ENCODE measurements at regions not wholly inside any gene's neighbourhood (a gene's known extent, or its start where the extent isn't known, plus 50 kb on each side); places are given as distances from the start of the nearest gene placed in this dataset.

DNA sequence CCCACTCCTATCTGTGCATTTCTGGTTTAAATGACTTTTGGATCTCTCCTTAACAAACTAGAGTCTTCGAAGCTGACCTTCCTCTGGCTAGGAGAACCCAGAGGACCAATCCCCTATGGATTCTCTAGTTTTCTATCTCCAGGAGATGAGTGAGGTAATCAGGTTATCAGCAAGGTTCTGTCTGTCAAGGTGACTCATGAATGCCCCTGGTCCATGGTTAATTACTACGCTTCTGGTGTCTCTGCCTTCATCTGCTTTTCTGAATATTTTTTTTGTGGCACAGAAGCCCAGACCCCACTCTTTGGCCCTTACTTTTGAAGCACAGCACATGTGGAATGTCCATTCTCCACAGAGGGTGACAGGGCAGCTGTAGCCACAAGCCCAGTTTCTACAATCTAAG, 897.9 kb upstream of the KLHL29 start:
- no peak overlapping the region for H2AFZ ChIP-seq (replicated peaks; ENCODE audit: low read length, poor library complexity)
- no peaks in the 10 kb centered on the region for H3K79me1 ChIP-seq (ENCODE audit: low read depth in 1 of 2, low read length in 2 of 2)
- no peak overlapping the region for H3K4me3 ChIP-seq (ENCODE audit: insufficient read depth, low read depth, low read length)
- H3K4me1 ChIP-seq (ENCODE audit: control insufficient read depth, insufficient read depth, low read length), result no peaks in the 10 kb centered on the region
- dilution Hi-C loops (cut with HindIII; ENCODE audit: low sequenced_read_pairs, unreplicated experiment), result no loop called here
- no peak overlapping the region for H2AK9ac ChIP-seq (replicated peaks; ENCODE audit: low read depth, low read length, poor library complexity)
- H2BK15ac ChIP-seq (ENCODE audit: low read depth, low read length), result no peak overlapping the region
- no peaks in the 10 kb centered on the region for H3K36me3 ChIP-seq (ENCODE audit: control insufficient read depth, insufficient read depth, low read length)
- 60% methylated on average over 1 of the region's 2 CpGs; no CpG with 5 or more reads in 1 of the 2 experiments for WGBS, 2 experiments (ENCODE audit: extremely low coverage in 2 of 2, insufficient read length in 1 of 2)
- TF ChIP-seq RAD21 (IDR thresholded peaks at IDR 0.05; ENCODE audit: low read length) (no peak), POLR2A (IDR thresholded peaks at IDR 0.05; ENCODE audit: low read depth, low read length) (no peak), MXI1 (IDR thresholded peaks at IDR 0.05; ENCODE audit: borderline replicate concordance, low read depth, low read length) (no peak), CEBPB (IDR thresholded peaks at IDR 0.05; ENCODE audit: low read depth, low read length) (no peak), FOS (IDR thresholded peaks at IDR 0.05; ENCODE audit: low read depth, low read length) (no peak), CHD1 (IDR thresholded peaks at IDR 0.05; ENCODE audit: low read depth, low read length) (no peak), SMC3 (IDR thresholded peaks at IDR 0.05; ENCODE audit: low read depth, low read length) (no peak), RFX5 (IDR thresholded peaks at IDR 0.05; ENCODE audit: low read depth, low read length) (no peak), MAFK (IDR thresholded peaks at IDR 0.05; ENCODE audit: low read depth, low read length) (no peak), NFE2L2 (IDR thresholded peaks at IDR 0.05; ENCODE audit: low read depth, low read length) (no peak), RCOR1 (IDR thresholded peaks at IDR 0.05; ENCODE audit: insufficient replicate concordance, low read length) (no peak), MAZ (IDR thresholded peaks at IDR 0.05; ENCODE audit: borderline replicate concordance, low read depth, low read length) (no peak), BHLHE40 (IDR thresholded peaks at IDR 0.05; ENCODE audit: low read depth, low read length) (no peak)
- TF ChIP-seq, protein P1, sequence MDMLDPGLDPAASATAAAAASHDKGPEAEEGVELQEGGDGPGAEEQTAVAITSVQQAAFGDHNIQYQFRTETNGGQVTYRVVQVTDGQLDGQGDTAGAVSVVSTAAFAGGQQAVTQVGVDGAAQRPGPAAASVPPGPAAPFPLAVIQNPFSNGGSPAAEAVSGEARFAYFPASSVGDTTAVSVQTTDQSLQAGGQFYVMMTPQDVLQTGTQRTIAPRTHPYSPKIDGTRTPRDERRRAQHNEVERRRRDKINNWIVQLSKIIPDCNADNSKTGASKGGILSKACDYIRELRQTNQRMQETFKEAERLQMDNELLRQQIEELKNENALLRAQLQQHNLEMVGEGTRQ (IDR thresholded peaks at IDR 0.05; ENCODE audit: low read depth, low read length), result no peak
- TF ChIP-seq, protein P2, sequence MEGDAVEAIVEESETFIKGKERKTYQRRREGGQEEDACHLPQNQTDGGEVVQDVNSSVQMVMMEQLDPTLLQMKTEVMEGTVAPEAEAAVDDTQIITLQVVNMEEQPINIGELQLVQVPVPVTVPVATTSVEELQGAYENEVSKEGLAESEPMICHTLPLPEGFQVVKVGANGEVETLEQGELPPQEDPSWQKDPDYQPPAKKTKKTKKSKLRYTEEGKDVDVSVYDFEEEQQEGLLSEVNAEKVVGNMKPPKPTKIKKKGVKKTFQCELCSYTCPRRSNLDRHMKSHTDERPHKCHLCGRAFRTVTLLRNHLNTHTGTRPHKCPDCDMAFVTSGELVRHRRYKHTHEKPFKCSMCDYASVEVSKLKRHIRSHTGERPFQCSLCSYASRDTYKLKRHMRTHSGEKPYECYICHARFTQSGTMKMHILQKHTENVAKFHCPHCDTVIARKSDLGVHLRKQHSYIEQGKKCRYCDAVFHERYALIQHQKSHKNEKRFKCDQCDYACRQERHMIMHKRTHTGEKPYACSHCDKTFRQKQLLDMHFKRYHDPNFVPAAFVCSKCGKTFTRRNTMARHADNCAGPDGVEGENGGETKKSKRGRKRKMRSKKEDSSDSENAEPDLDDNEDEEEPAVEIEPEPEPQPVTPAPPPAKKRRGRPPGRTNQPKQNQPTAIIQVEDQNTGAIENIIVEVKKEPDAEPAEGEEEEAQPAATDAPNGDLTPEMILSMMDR (conservative IDR thresholded peaks at IDR 0.05; ENCODE audit: low read depth, low read length), result no peak
- TF ChIP-seq, protein P3, sequence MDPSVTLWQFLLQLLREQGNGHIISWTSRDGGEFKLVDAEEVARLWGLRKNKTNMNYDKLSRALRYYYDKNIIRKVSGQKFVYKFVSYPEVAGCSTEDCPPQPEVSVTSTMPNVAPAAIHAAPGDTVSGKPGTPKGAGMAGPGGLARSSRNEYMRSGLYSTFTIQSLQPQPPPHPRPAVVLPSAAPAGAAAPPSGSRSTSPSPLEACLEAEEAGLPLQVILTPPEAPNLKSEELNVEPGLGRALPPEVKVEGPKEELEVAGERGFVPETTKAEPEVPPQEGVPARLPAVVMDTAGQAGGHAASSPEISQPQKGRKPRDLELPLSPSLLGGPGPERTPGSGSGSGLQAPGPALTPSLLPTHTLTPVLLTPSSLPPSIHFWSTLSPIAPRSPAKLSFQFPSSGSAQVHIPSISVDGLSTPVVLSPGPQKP (IDR thresholded peaks at IDR 0.05; ENCODE audit: borderline replicate concordance, low read depth, low read length), result no peak
- in situ Hi-C loops (cut with MboI; ENCODE audit: low sequenced_read_pairs), result no loop called here
- POLR2A ChIA-PET (ENCODE audit: unreplicated experiment), result no interaction called here
- CTCF ChIA-PET, result no interaction called here
- no peak overlapping the region for H2BK120ac ChIP-seq (ENCODE audit: low read depth, low read length)
- no peak overlapping the region for H4K91ac ChIP-seq (ENCODE audit: insufficient read depth, low read depth, low read length)
- H2BK5ac ChIP-seq (ENCODE audit: low read depth, low read length, poor library complexity, severe bottlenecking), result no peak overlapping the region
- H3K56ac ChIP-seq (ENCODE audit: extremely low read depth, insufficient read depth, low read length), result no peak overlapping the region
- no peak for DNase-seq
- no peak overlapping the region for H2AK5ac ChIP-seq (ENCODE audit: low read depth, low read length)
- H2BK20ac ChIP-seq (ENCODE audit: low read depth, low read length), result no peak overlapping the region
- no peaks in the 10 kb centered on the region for H4K20me1 ChIP-seq (ENCODE audit: insufficient read depth, low read length)
- H3K14ac ChIP-seq (replicated peaks; ENCODE audit: low read depth, low read length), result no peak overlapping the region
- no peak overlapping the region for H3K23ac ChIP-seq (ENCODE audit: low read depth, low read length)
- no peak overlapping the region for H3K9ac ChIP-seq (ENCODE audit: low read depth, low read length)
- H3K27ac ChIP-seq (ENCODE audit: insufficient read depth, low read length), result no peak overlapping the region
- no peak overlapping the region for H4K5ac ChIP-seq (ENCODE audit: low read depth, low read length)
- no peak overlapping the region for H3K4me2 ChIP-seq (ENCODE audit: low read depth, low read length)
- no peak overlapping the region for H3K4ac ChIP-seq (ENCODE audit: low read depth, low read length)
- peaks cover 11% of the 10 kb centered on the region for H3K9me3 ChIP-seq (ENCODE audit: control insufficient read depth, insufficient read depth, low read length)
- BruUV-seq (replicated peaks), result no TSS peak
- H4K8ac ChIP-seq (ENCODE audit: low read depth in 2 of 2, low read length in 2 of 2), result no peak overlapping the region
- no peak for ATAC-seq (ENCODE audit: low read depth)
- H3K27me3 ChIP-seq (ENCODE audit: control insufficient read depth, insufficient read depth, low read length), result no peaks in the 10 kb centered on the region
- H3K18ac ChIP-seq (ENCODE audit: low read depth, low read length), result no peak overlapping the region
- no peaks in the 10 kb centered on the region for H3K9me1 ChIP-seq (ENCODE audit: insufficient read depth, low read length)
- intact Hi-C loops (cut with micrococcal nuclease), result no loop called here

Data from IMR-90 (cell line).